Neural cell (in vitro differentiated cells): ENCODE measurements at regions not wholly inside any gene's neighbourhood (a gene's known extent, or its start where the extent isn't known, plus 50 kb on each side); places are given as distances from the start of the nearest gene placed in this dataset.

Experiments used
- CTCF ChIP-seq: fragments of 450-650 bp; IDR thresholded peaks from 2 replicates; pipeline ENCODE4 v1.5.1; 2014; ENCODE audit warnings: antibody characterized with exemption, mild to moderate bottlenecking, moderate library complexity; ENCODE audit not compliant: poor library complexity, severe bottlenecking
- EZH2 ChIP-seq: fragments of 200-600, 300-800 bp; shearing (Covaris generic), sonication (generic); IDR thresholded peaks from 2 replicates; pipeline ENCODE4 v1.6.1; 2014; ENCODE audit warnings: antibody characterized with exemption, low read length, borderline replicate concordance, mild to moderate bottlenecking; ENCODE audit not compliant: insufficient read depth, poor library complexity, severe bottlenecking
- POLR2AphosphoS5 ChIP-seq: IDR thresholded peaks from 2 replicates; pipeline ENCODE4 v1.6.1; 2012
- REST ChIP-seq: IDR thresholded peaks from 2 replicates; pipeline ENCODE4 v1.6.1; 2012; ENCODE audit warnings: borderline replicate concordance
- SMC3 ChIP-seq: fragments of 450-650 bp; conservative IDR thresholded peaks from 2 replicates; pipeline ENCODE4 v1.6.1; 2014; ENCODE audit warnings: antibody characterized with exemption, mild to moderate bottlenecking, moderate library complexity; ENCODE audit not compliant: poor library complexity
- TAF1 ChIP-seq: IDR thresholded peaks from 2 replicates; pipeline ENCODE4 v1.6.1; 2012; ENCODE audit warnings: low read depth

GRCh38 chr13:67343777-67344176 lies 113.6 kb upstream of the PCDH9 start:
- no peak for TF ChIP-seq SMC3
- no peak for TF ChIP-seq CTCF
- no peak for TF ChIP-seq EZH2
- no peak for TF ChIP-seq REST
- no peak for TF ChIP-seq TAF1
- no peak for TF ChIP-seq POLR2AphosphoS5
